Sigmoid colon (tissue), 6 donors: ENCODE measurements at regions not wholly inside any gene's neighbourhood (a gene's known extent, or its start where the extent isn't known, plus 50 kb on each side); places are given as distances from the start of the nearest gene placed in this dataset.

ENCODE experiments used
- DNase-seq: peaks from one replicate; pipeline ENCODE4 v3.0.0-alpha.2; 2019
- H3K27ac ChIP-seq, 4 donors: fragments of 200-600 bp; sonication (generic); one replicate each; pipeline ENCODE4 v1.5.1; 2016 to 2019; ENCODE audit warnings: mild to moderate bottlenecking in 1 of 4
- H3K27me3 ChIP-seq, 3 donors: fragments of 200-600 bp; sonication (generic); one replicate each; pipeline ENCODE4 v1.5.1; 2019; ENCODE audit warnings: mild to moderate bottlenecking in 1 of 3
- H3K36me3 ChIP-seq, 4 donors: fragments of 200-600 bp; sonication (generic); one replicate each; pipeline ENCODE4 v1.5.1; 2016 to 2019
- H3K4me1 ChIP-seq, 4 donors: fragments of 200-600 bp; sonication (generic); one replicate each; pipeline ENCODE4 v1.5.1; 2017 to 2019
- H3K4me3 ChIP-seq, 4 donors: fragments of 200-600 bp; sonication (generic); one replicate each; pipeline ENCODE4 v1.5.1; 2017 to 2019; ENCODE audit warnings: mild to moderate bottlenecking in 2 of 4, moderate library complexity in 1 of 4
- H3K9me3 ChIP-seq, 4 donors: fragments of 200-600 bp in 3 of 4; sonication (generic) in 3 of 4; one replicate each; pipeline versions ENCODE4 v1.5.1 to v1.6.1; 2013 to 2019
- EP300 ChIP-seq, 4 donors: sonication (generic); formaldehyde crosslinking; IDR thresholded peaks; one replicate each; pipeline ENCODE4 v1.6.1; 2017; ENCODE audit warnings: antibody characterized with exemption in 4 of 4
- POLR2A ChIP-seq, 2 donors: fragments of 450-650 bp; IDR thresholded peaks; one replicate each; pipeline ENCODE4 v1.6.1; 2016; ENCODE audit warnings: antibody characterized with exemption in 2 of 2, mild to moderate bottlenecking in 2 of 2, moderate library complexity in 2 of 2
- POLR2AphosphoS5 ChIP-seq, 4 donors: sonication (generic); formaldehyde crosslinking; IDR thresholded peaks; one replicate each; pipeline ENCODE4 v1.6.1; 2017; ENCODE audit warnings: antibody characterized with exemption in 4 of 4
- WGBS, 2 donors: extraction: QIAGEN DNeasy Blood & Tissue Kit; methylation state at CpG; one replicate each; pipeline ENCODE4 v1.1.7; 2013; 5-methylcytosine and 5-hydroxymethylcytosine counted together
- intact Hi-C: fragments of 100-400 bp; cut with DNase I; formaldehyde crosslinking; loops from one replicate; pipeline ENCODE4 v1.15.1; 2023
- TF ChIP-seq, protein P1 (sequence below), 4 experiments: fragments of 450-650 bp in 3 of 4; fragments of 200-600 bp in 1 of 4; IDR thresholded peaks; one replicate each; pipeline ENCODE4 v1.5.1; 2016 to 2019; ENCODE audit warnings: antibody characterized with exemption in 4 of 4, mild to moderate bottlenecking in 3 of 4, moderate library complexity in 2 of 4
- donor health status: healthy with polysubstance abuse.
- donor health status: healthy.

- no peaks in the 10 kb centered on the region for H3K36me3 ChIP-seq
- no peak overlapping the region for H3K27ac ChIP-seq
- DNase-seq: no peak
- peaks cover 0 to 5% (median 2%) of the 10 kb centered on the region in 4 donors for H3K4me1 ChIP-seq
- intact Hi-C loops: no loop called here
- no peaks in the 10 kb centered on the region for H3K9me3 ChIP-seq
- no peak overlapping the region for H3K4me3 ChIP-seq
- no peaks in the 10 kb centered on the region for H3K27me3 ChIP-seq
- no peak for TF ChIP-seq EP300 (IDR thresholded peaks at IDR 0.05)
- no peak for TF ChIP-seq POLR2AphosphoS5 (IDR thresholded peaks at IDR 0.05)
- TF ChIP-seq POLR2A (IDR thresholded peaks at IDR 0.05): no peak
- TF ChIP-seq, protein P1, sequence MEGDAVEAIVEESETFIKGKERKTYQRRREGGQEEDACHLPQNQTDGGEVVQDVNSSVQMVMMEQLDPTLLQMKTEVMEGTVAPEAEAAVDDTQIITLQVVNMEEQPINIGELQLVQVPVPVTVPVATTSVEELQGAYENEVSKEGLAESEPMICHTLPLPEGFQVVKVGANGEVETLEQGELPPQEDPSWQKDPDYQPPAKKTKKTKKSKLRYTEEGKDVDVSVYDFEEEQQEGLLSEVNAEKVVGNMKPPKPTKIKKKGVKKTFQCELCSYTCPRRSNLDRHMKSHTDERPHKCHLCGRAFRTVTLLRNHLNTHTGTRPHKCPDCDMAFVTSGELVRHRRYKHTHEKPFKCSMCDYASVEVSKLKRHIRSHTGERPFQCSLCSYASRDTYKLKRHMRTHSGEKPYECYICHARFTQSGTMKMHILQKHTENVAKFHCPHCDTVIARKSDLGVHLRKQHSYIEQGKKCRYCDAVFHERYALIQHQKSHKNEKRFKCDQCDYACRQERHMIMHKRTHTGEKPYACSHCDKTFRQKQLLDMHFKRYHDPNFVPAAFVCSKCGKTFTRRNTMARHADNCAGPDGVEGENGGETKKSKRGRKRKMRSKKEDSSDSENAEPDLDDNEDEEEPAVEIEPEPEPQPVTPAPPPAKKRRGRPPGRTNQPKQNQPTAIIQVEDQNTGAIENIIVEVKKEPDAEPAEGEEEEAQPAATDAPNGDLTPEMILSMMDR (IDR thresholded peaks at IDR 0.05): no peak
These were observed 1125.2 kb upstream of the FANCL start for GRCh38 chr2:59366288-59366687.

GRCh38 chr2:59354498-59354897 is 1113.4 kb upstream of the FANCL start:
- WGBS, 2 donors: 91 to 92% methylated on average over 3 of the region's 3 CpGs

DNA sequence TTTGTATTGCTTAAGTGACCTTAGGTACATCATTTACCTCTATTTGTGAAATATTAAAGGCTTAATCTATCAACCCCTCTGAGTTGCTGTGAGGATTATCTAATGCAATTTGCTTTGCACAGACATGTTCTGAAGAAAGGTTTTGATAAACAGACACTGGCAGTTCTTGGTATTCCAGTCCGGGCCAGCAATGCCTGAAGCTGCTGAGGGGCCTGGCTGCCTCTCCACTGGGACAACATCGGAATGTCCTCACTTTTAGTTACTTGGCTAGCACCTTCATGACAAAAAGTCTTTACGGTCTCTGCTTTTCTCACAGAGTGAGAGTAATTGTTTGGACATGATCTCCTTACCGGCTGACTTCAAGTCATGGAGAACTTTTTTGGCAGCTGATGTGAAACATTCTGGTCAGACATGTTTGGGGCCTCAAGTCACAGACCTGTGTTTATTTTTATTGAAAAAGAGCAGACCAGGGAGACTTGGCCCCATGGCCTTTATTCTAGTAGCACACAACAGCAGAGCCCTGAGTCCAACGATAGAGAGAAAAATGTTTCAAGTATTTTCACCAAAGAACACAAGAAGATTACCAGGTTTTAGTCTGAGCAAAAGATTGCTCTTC is 1112.3 kb upstream of the FANCL start:
- intact Hi-C loops: loop anchor here (5.0 kb wide), 1 partner anchor 1204 kb away; no protein-coding TSS in a partner anchor
- Histone ChIP-seq H3K27ac (peak overlapping the region in 3 of 4 donors; percentile 29 to 73 (median 73)), H3K9me3 (no peaks in the 10 kb centered on the region), H3K36me3 (no peaks in the 10 kb centered on the region), H3K4me1 (peaks cover 0 to 25% (median 20%) of the 10 kb centered on the region in 4 donors), H3K4me3 (no peak overlapping the region), H3K27me3 (no peaks in the 10 kb centered on the region)
- DNase-seq: no peak
- TF ChIP-seq POLR2AphosphoS5 (IDR thresholded peaks at IDR 0.05) (peak; percentile 42 to 86 (median 72)), POLR2A (IDR thresholded peaks at IDR 0.05) (no peak), EP300 (IDR thresholded peaks at IDR 0.05) (no peak)
- TF ChIP-seq, protein P1 (IDR thresholded peaks at IDR 0.05): no peak
- 74 to 86% methylated on average over 5 of the region's 5 CpGs for WGBS, 2 donors

More at GRCh38 chr2:59354498-59354897, 1113.4 kb upstream of the FANCL start:
- intact Hi-C loops: loop anchor here (5.0 kb wide), 1 partner anchor 1203 kb away; no protein-coding TSS in a partner anchor
- H3K27ac ChIP-seq: peak overlapping the region in 3 of 4 donors; percentile 29 to 73 (median 73)
- peaks cover 0 to 25% (median 20%) of the 10 kb centered on the region in 4 donors for H3K4me1 ChIP-seq
- TF ChIP-seq, protein P1 (IDR thresholded peaks at IDR 0.05): no peak
- TF ChIP-seq EP300 (IDR thresholded peaks at IDR 0.05): no peak
- no peak for TF ChIP-seq POLR2AphosphoS5 (IDR thresholded peaks at IDR 0.05)
- no peak for TF ChIP-seq POLR2A (IDR thresholded peaks at IDR 0.05)
- no peaks in the 10 kb centered on the region for H3K9me3 ChIP-seq
- H3K27me3 ChIP-seq: no peaks in the 10 kb centered on the region
- no peaks in the 10 kb centered on the region for H3K36me3 ChIP-seq
- no peak for DNase-seq
- no peak overlapping the region for H3K4me3 ChIP-seq

GRCh38 chr2:59342166-59342565 is 1101.0 kb upstream of the FANCL start:
- Histone ChIP-seq H3K4me3 (no peak overlapping the region), H3K36me3 (no peaks in the 10 kb centered on the region), H3K4me1 (no peaks in the 10 kb centered on the region), H3K9me3 (no peaks in the 10 kb centered on the region), H3K27ac (no peak overlapping the region), H3K27me3 (no peaks in the 10 kb centered on the region)
- DNase-seq: no peak
- no peak for TF ChIP-seq POLR2A (IDR thresholded peaks at IDR 0.05)
- no peak for TF ChIP-seq POLR2AphosphoS5 (IDR thresholded peaks at IDR 0.05)
- WGBS, 2 donors: 58 to 82% methylated on average over 1 of the region's 1 CpG
- intact Hi-C loops: no loop called here

- no peak for DNase-seq
These were observed 1098.7 kb upstream of the FANCL start for GRCh38 chr2:59339837-59340207.

More at GRCh38 chr2:59339837-59340207, 1098.7 kb upstream of the FANCL start:
- TF ChIP-seq POLR2A (IDR thresholded peaks at IDR 0.05) (no peak), EP300 (IDR thresholded peaks at IDR 0.05) (no peak), POLR2AphosphoS5 (IDR thresholded peaks at IDR 0.05) (no peak)
- TF ChIP-seq, protein P1 (IDR thresholded peaks at IDR 0.05): no peak
- H3K4me3 ChIP-seq: no peak overlapping the region
- H3K4me1 ChIP-seq: no peaks in the 10 kb centered on the region
- WGBS, 2 donors: 61 to 71% methylated on average over 2 of the region's 2 CpGs
- no peaks in the 10 kb centered on the region for H3K9me3 ChIP-seq
- no peak overlapping the region for H3K27ac ChIP-seq
- H3K27me3 ChIP-seq: no peaks in the 10 kb centered on the region
- intact Hi-C loops: no loop called here
- H3K36me3 ChIP-seq: no peaks in the 10 kb centered on the region
